A673 (cell line): ENCODE measurements at regions not wholly inside any gene's neighbourhood (a gene's known extent, or its start where the extent isn't known, plus 50 kb on each side); places are given as distances from the start of the nearest gene placed in this dataset.
"Not testable (repeated sequence)": the region's sequence is repeated elsewhere in the genome, so short reads cannot be mapped to it uniquely, and the experiment has no call there.

Experiments
- BruUV-seq: library from RNA; stranded (reverse); fragments of 400-500 nt; replicated peaks from 2 replicates; lab custom pipeline; 2021; lab: Mats Ljungman, UMichigan
- CTCF ChIA-PET: fragments of 300-600 bp; sonication (Branson Sonifier 250); formaldehyde crosslinking; loops from one replicate; lab custom pipeline; 2022; ENCODE audit warnings: antibody characterized with exemption; lab: Charles Lee
- POLR2A ChIA-PET: fragments of 300-600 bp; sonication (Branson Sonifier 250); formaldehyde crosslinking; loops from one replicate; lab custom pipeline; 2022; ENCODE audit warnings: antibody characterized with exemption; ENCODE audit not compliant: low non-redundant PET; lab: Charles Lee
- DNase-seq: peaks from one replicate; pipeline ENCODE4 v3.0.0-alpha.2; 2015; ENCODE audit warnings: low spot score
- H3K27ac ChIP-seq: fragments of 200-600 bp; sonication (generic); 2 replicates; pipeline ENCODE4 v1.5.1; 2016; ENCODE audit warnings: mixed run types, low read depth, mild to moderate bottlenecking, mixed read lengths, antibody characterized with exemption, low read length; ENCODE audit not compliant: poor library complexity, severe bottlenecking
- H3K27me3 ChIP-seq: fragments of 200-600 bp; sonication (generic); replicated peaks from 2 replicates; pipeline ENCODE4 v1.6.1; 2017; ENCODE audit warnings: mixed run types, low read depth, mild to moderate bottlenecking, mixed read lengths, antibody characterized with exemption, low read length; ENCODE audit not compliant: insufficient read depth, poor library complexity
- H3K36me3 ChIP-seq: fragments of 200-600 bp; sonication (generic); 2 replicates; pipeline ENCODE4 v1.6.1; 2016; ENCODE audit warnings: mixed run types, mild to moderate bottlenecking, mixed read lengths, antibody characterized with exemption, low read length; ENCODE audit not compliant: insufficient read depth, poor library complexity, severe bottlenecking
- H3K4me1 ChIP-seq: fragments of 200-600 bp; sonication (generic); 2 replicates; pipeline ENCODE4 v1.6.1; 2017; ENCODE audit warnings: mixed run types, mild to moderate bottlenecking, mixed read lengths, antibody characterized with exemption, low read length; ENCODE audit not compliant: insufficient read depth, poor library complexity, severe bottlenecking
- H3K4me3 ChIP-seq: fragments of 200-600 bp; sonication (generic); 2 replicates; pipeline ENCODE4 v1.5.1; 2016; ENCODE audit warnings: low read depth, mixed run types, mild to moderate bottlenecking, mixed read lengths, low read length; ENCODE audit not compliant: poor library complexity, severe bottlenecking
- H3K9me3 ChIP-seq: fragments of 200-600 bp; sonication (generic); 2 replicates; pipeline ENCODE4 v1.6.1; 2016; ENCODE audit warnings: mixed run types, low read depth, mild to moderate bottlenecking, mixed read lengths, antibody characterized with exemption, low read length; ENCODE audit not compliant: poor library complexity, severe bottlenecking
- CTCF ChIP-seq: fragments of 300-800, 200-600 bp; sonication (generic); conservative IDR thresholded peaks from 2 replicates; pipeline ENCODE4 v1.5.1; 2017; ENCODE audit warnings: low read depth, mild to moderate bottlenecking, antibody characterized with exemption, low read length, moderate library complexity, mixed read lengths
- EZH2 ChIP-seq: fragments of 200-600 bp; sonication (generic); IDR thresholded peaks from 2 replicates; pipeline ENCODE4 v1.6.1; 2017; ENCODE audit warnings: borderline replicate concordance, low read depth, mild to moderate bottlenecking, mixed read lengths, antibody characterized with exemption, low read length; ENCODE audit not compliant: poor library complexity, severe bottlenecking
- intact Hi-C: fragments of 100-400 bp; cut with micrococcal nuclease; formaldehyde crosslinking; loops from one replicate; pipeline ENCODE4 v1.10.0; 2022; ENCODE audit not compliant: unreplicated experiment

GRCh38 chr20:6697228-6697972, 70.1 kb upstream of the BMP2 start:
- ChIA-PET CTCF (no interaction called here), POLR2A (no interaction called here)
- no peak for DNase-seq
- Histone ChIP-seq H3K36me3 (no peaks in the 10 kb centered on the region), H3K27ac (no peak overlapping the region), H3K27me3 (no peaks in the 10 kb centered on the region), H3K4me1 (no peaks in the 10 kb centered on the region), H3K4me3 (no peak overlapping the region), H3K9me3 (no peaks in the 10 kb centered on the region)
- no TSS peak for BruUV-seq
- intact Hi-C loops, result no loop called here
- no peak for TF ChIP-seq CTCF

GRCh38 chr20:6696001-6696400, 71.5 kb upstream of the BMP2 start:
- intact Hi-C loops, result no loop called here
- Histone ChIP-seq H3K27me3 (no peaks in the 10 kb centered on the region), H3K4me1 (no peaks in the 10 kb centered on the region), H3K36me3 (no peaks in the 10 kb centered on the region), H3K9me3 (no peaks in the 10 kb centered on the region), H3K4me3 (no peak overlapping the region), H3K27ac (no peak overlapping the region)
- ChIA-PET CTCF (no interaction called here), POLR2A (no interaction called here)
- BruUV-seq, result no TSS peak
- TF ChIP-seq EZH2 (no peak), CTCF (no peak)
- no peak for DNase-seq

- H3K4me1 ChIP-seq, H3K27me3 ChIP-seq, H3K36me3 ChIP-seq, H3K27ac ChIP-seq, POLR2A ChIA-PET, H3K9me3 ChIP-seq, BruUV-seq, CTCF ChIA-PET, DNase-seq, intact Hi-C loops, H3K4me3 ChIP-seq: not testable (repeated sequence)
These were observed 73.7 kb upstream of the BMP2 start for GRCh38 chr20:6693808-6694198.

- CTCF ChIA-PET, result no interaction called here
- H3K9me3 ChIP-seq, result no peaks in the 10 kb centered on the region
- H3K27me3 ChIP-seq, result no peaks in the 10 kb centered on the region
- no peak overlapping the region for H3K4me3 ChIP-seq
- no TSS peak for BruUV-seq
- no peak for DNase-seq
- intact Hi-C loops, result no loop called here
- no peaks in the 10 kb centered on the region for H3K36me3 ChIP-seq
- no peak overlapping the region for H3K27ac ChIP-seq
- no peak for TF ChIP-seq CTCF
- no peak for TF ChIP-seq EZH2
- no peaks in the 10 kb centered on the region for H3K4me1 ChIP-seq
- POLR2A ChIA-PET, result no interaction called here
These were observed 74.2 kb upstream of the BMP2 start for GRCh38 chr20:6693178-6693807.
